Lung (tissue), 11 donors: ENCODE measurements at regions not wholly inside any gene's neighbourhood (a gene's known extent, or its start where the extent isn't known, plus 50 kb on each side); places are given as distances from the start of the nearest gene placed in this dataset.

Source experiments
- ATAC-seq: fragments of 200-7000 bp; cut with Tn5 transposase; one replicate; pipeline ENCODE4 v1.9.1; 2020; ENCODE audit warnings: moderate number of reproducible peaks; ENCODE audit not compliant: insufficient read depth, low FRiP score
- DNase-seq, 3 donors: peaks; one replicate each; pipeline ENCODE4 v3.0.0-alpha.2; 2013 to 2017
- H3K27ac ChIP-seq, 2 donors: one replicate each; pipeline ENCODE4 v1.5.1; 2013; ENCODE audit warnings: mild to moderate bottlenecking in 2 of 2, moderate library complexity in 2 of 2, control low read depth in 1 of 2, inconsistent platforms in 1 of 2, low read depth in 1 of 2, low read length in 1 of 2
- H3K27me3 ChIP-seq, 3 donors: one replicate each; pipeline ENCODE4 v1.5.1; 2013; ENCODE audit warnings: low read length in 2 of 3; ENCODE audit not compliant: control insufficient read depth in 3 of 3, insufficient read depth in 3 of 3
- H3K36me3 ChIP-seq, 4 donors: one replicate each; pipeline ENCODE4 v1.5.1; 2013; ENCODE audit warnings: low read length in 4 of 4, mild to moderate bottlenecking in 1 of 4, moderate library complexity in 1 of 4; ENCODE audit not compliant: control insufficient read depth in 4 of 4, insufficient read depth in 4 of 4
- H3K4me1 ChIP-seq, 5 donors: one replicate each; pipeline ENCODE4 v1.5.1; 2013; ENCODE audit warnings: low read length in 5 of 5, mild to moderate bottlenecking in 2 of 5, moderate library complexity in 1 of 5; ENCODE audit not compliant: control insufficient read depth in 5 of 5, insufficient read depth in 5 of 5
- H3K4me3 ChIP-seq: one replicate; pipeline ENCODE4 v1.5.1; 2013; ENCODE audit warnings: mild to moderate bottlenecking, control low read depth, moderate library complexity
- H3K9ac ChIP-seq, 2 donors: one replicate each; pipeline ENCODE4 v1.5.1; 2013; ENCODE audit warnings: low read length in 2 of 2, control low read depth in 1 of 2; ENCODE audit not compliant: insufficient read depth in 1 of 2
- H3K9me3 ChIP-seq, 4 donors: one replicate each; pipeline ENCODE4 v1.5.1; 2013; ENCODE audit warnings: low read length in 3 of 4, mild to moderate bottlenecking in 1 of 4, moderate library complexity in 1 of 4; ENCODE audit not compliant: control insufficient read depth in 4 of 4, insufficient read depth in 3 of 4
- WGBS, 2 donors: extraction: QIAGEN DNeasy Blood & Tissue Kit; methylation state at CpG; one replicate each; pipeline ENCODE4 v1.1.7; 2013; 5-methylcytosine and 5-hydroxymethylcytosine counted together
- TF ChIP-seq, protein P1 (sequence below): IDR thresholded peaks from 2 replicates; pipeline ENCODE4 v1.5.1; 2012; ENCODE audit warnings: mild to moderate bottlenecking; ENCODE audit errors: control extremely low read depth, extremely low read depth
- donor health status: control.
- donor health status: control.
- donor health status: Bipolar disorder and iron deficiency.
- donor health status: healthy.
- donor health status: DM: yes; HTN: yes; CAD: no.

GRCh38 chr12:46982629-46983392 is 96.6 kb upstream of the PCED1B start:
- Histone ChIP-seq H3K36me3 (no peaks in the 10 kb centered on the region), H3K4me3 (no peak overlapping the region), H3K27me3 (no peaks in the 10 kb centered on the region), H3K27ac (no peak overlapping the region), H3K4me1 (no peaks in the 10 kb centered on the region), H3K9ac (no peak overlapping the region), H3K9me3 (no peaks in the 10 kb centered on the region)
- WGBS, 2 donors: 86 to 92% methylated on average over 2 of the region's 2 CpGs
- DNase-seq (no peak), ATAC-seq (no peak)
- TF ChIP-seq, protein P1, sequence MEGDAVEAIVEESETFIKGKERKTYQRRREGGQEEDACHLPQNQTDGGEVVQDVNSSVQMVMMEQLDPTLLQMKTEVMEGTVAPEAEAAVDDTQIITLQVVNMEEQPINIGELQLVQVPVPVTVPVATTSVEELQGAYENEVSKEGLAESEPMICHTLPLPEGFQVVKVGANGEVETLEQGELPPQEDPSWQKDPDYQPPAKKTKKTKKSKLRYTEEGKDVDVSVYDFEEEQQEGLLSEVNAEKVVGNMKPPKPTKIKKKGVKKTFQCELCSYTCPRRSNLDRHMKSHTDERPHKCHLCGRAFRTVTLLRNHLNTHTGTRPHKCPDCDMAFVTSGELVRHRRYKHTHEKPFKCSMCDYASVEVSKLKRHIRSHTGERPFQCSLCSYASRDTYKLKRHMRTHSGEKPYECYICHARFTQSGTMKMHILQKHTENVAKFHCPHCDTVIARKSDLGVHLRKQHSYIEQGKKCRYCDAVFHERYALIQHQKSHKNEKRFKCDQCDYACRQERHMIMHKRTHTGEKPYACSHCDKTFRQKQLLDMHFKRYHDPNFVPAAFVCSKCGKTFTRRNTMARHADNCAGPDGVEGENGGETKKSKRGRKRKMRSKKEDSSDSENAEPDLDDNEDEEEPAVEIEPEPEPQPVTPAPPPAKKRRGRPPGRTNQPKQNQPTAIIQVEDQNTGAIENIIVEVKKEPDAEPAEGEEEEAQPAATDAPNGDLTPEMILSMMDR: no peak

GRCh38 chr12:46983393-46983793 is 96.0 kb upstream of the PCED1B start:
- Histone ChIP-seq H3K36me3 (no peaks in the 10 kb centered on the region), H3K4me3 (no peak overlapping the region), H3K9me3 (no peaks in the 10 kb centered on the region), H3K27me3 (no peaks in the 10 kb centered on the region), H3K27ac (no peak overlapping the region), H3K4me1 (no peaks in the 10 kb centered on the region), H3K9ac (no peak overlapping the region)
- TF ChIP-seq, protein P1: no peak
- ATAC-seq: no peak
- WGBS, 2 donors: 57 to 63% methylated on average over 2 of the region's 2 CpGs
- no peak for DNase-seq

GRCh38 chr12:46983959-46984841 is 95.2 kb upstream of the PCED1B start:
- Histone ChIP-seq H3K27ac (no peak overlapping the region), H3K9ac (no peak overlapping the region), H3K9me3 (no peaks in the 10 kb centered on the region), H3K36me3 (no peaks in the 10 kb centered on the region), H3K4me1 (no peaks in the 10 kb centered on the region), H3K4me3 (no peak overlapping the region), H3K27me3 (no peaks in the 10 kb centered on the region)
- ATAC-seq (no peak), DNase-seq (peak; percentile 14 to 50 (median 29))
- TF ChIP-seq, protein P1: peak; percentile 30
- 44 to 53% methylated on average over 7 of the region's 7 CpGs for WGBS, 2 donors
